ENCODE measurements at regions not wholly inside any gene's neighbourhood (a gene's known extent, or its start where the extent isn't known, plus 50 kb on each side); places are given as distances from the start of the nearest gene placed in this dataset.

GRCh38 chr16:13545271-13545670 lies 374.7 kb upstream of the ERCC4 start:
- DNase-seq (ENCODE audit: low read depth in 1 of 2, low spot score in 1 of 2): no peak

- no peak for DNase-seq (ENCODE audit: low read depth in 1 of 2, low spot score in 1 of 2)
These were observed 369.7 kb upstream of the ERCC4 start for GRCh38 chr16:13550254-13550653.

GRCh38 chr16:13552062-13552959 lies 367.6 kb upstream of the ERCC4 start:
- no peak for DNase-seq (ENCODE audit: low read depth in 1 of 2, low spot score in 1 of 2)

- DNase-seq (ENCODE audit: low read depth in 1 of 2, low spot score in 1 of 2): no peak
These were observed 367.0 kb upstream of the ERCC4 start for GRCh38 chr16:13552960-13553257.

GRCh38 chr16:13553453-13553985 lies 366.4 kb upstream of the ERCC4 start:
- DNase-seq (ENCODE audit: low read depth in 1 of 2, low spot score in 1 of 2): no peak

- no peak for DNase-seq (ENCODE audit: low read depth in 1 of 2, low spot score in 1 of 2)
These were observed 365.9 kb upstream of the ERCC4 start for GRCh38 chr16:13554005-13554404.

- no peak for DNase-seq (ENCODE audit: low read depth in 1 of 2, low spot score in 1 of 2)
These were observed 365.3 kb upstream of the ERCC4 start for GRCh38 chr16:13554643-13555042.

GRCh38 chr16:13557418-13557817 lies 362.5 kb upstream of the ERCC4 start:
- DNase-seq (ENCODE audit: low read depth in 1 of 2, low spot score in 1 of 2): no peak

GRCh38 chr16:13558752-13559151 lies 361.2 kb upstream of the ERCC4 start:
- no peak for DNase-seq (ENCODE audit: low read depth in 1 of 2, low spot score in 1 of 2)

- no peak for DNase-seq (ENCODE audit: low read depth in 1 of 2, low spot score in 1 of 2)
These were observed 360.3 kb upstream of the ERCC4 start for GRCh38 chr16:13559624-13560023.

- no peak for DNase-seq (ENCODE audit: low read depth in 1 of 2, low spot score in 1 of 2)
These were observed 359.8 kb upstream of the ERCC4 start for GRCh38 chr16:13560151-13560550.

GRCh38 chr16:13561291-13562070 lies 358.5 kb upstream of the ERCC4 start:
- DNase-seq (ENCODE audit: low read depth in 1 of 2, low spot score in 1 of 2): no peak

- no peak for DNase-seq (ENCODE audit: low read depth in 1 of 2, low spot score in 1 of 2)
These were observed 351.2 kb upstream of the ERCC4 start for GRCh38 chr16:13568803-13569202.

- DNase-seq (ENCODE audit: low read depth in 1 of 2, low spot score in 1 of 2): no peak
These were observed 350.0 kb upstream of the ERCC4 start for GRCh38 chr16:13569986-13570385.

GRCh38 chr16:13571036-13571435 lies 348.9 kb upstream of the ERCC4 start:
- no peak for DNase-seq (ENCODE audit: low read depth in 1 of 2, low spot score in 1 of 2)

- no peak for DNase-seq (ENCODE audit: low read depth in 1 of 2, low spot score in 1 of 2)
These were observed 346.1 kb upstream of the ERCC4 start for GRCh38 chr16:13573903-13574302.

- no peak for DNase-seq (ENCODE audit: low read depth in 1 of 2, low spot score in 1 of 2)
These were observed 333.9 kb upstream of the ERCC4 start for GRCh38 chr16:13586051-13586450.

GRCh38 chr16:13587181-13587580 lies 332.8 kb upstream of the ERCC4 start:
- DNase-seq (ENCODE audit: low read depth in 1 of 2, low spot score in 1 of 2): no peak

GRCh38 chr16:13594823-13595222 lies 325.1 kb upstream of the ERCC4 start:
- DNase-seq (ENCODE audit: low read depth in 1 of 2, low spot score in 1 of 2): no peak

- no peak for DNase-seq (ENCODE audit: low read depth in 1 of 2, low spot score in 1 of 2)
These were observed 313.1 kb upstream of the ERCC4 start for GRCh38 chr16:13606804-13607203.

GRCh38 chr16:13607289-13607688 lies 312.7 kb upstream of the ERCC4 start:
- DNase-seq (ENCODE audit: low read depth in 1 of 2, low spot score in 1 of 2): no peak

- no peak for DNase-seq (ENCODE audit: low read depth in 1 of 2, low spot score in 1 of 2)
These were observed 308.4 kb upstream of the ERCC4 start for GRCh38 chr16:13611596-13611995.
